DMS53 treated with DMSO at 0.1 percent for 48 hours (cell line): ENCODE measurements at regions not wholly inside any gene's neighbourhood (a gene's known extent, or its start where the extent isn't known, plus 50 kb on each side); places are given as distances from the start of the nearest gene placed in this dataset.
A peak's percentile ranks its signal among the peaks of the same experiment; 100 is the strongest.

Experiments used
- DNase-seq: peaks from one replicate; lab custom pipeline; 2025; ENCODE audit not compliant: unreplicated experiment; lab: John Stamatoyannopoulos, UW

DNA sequence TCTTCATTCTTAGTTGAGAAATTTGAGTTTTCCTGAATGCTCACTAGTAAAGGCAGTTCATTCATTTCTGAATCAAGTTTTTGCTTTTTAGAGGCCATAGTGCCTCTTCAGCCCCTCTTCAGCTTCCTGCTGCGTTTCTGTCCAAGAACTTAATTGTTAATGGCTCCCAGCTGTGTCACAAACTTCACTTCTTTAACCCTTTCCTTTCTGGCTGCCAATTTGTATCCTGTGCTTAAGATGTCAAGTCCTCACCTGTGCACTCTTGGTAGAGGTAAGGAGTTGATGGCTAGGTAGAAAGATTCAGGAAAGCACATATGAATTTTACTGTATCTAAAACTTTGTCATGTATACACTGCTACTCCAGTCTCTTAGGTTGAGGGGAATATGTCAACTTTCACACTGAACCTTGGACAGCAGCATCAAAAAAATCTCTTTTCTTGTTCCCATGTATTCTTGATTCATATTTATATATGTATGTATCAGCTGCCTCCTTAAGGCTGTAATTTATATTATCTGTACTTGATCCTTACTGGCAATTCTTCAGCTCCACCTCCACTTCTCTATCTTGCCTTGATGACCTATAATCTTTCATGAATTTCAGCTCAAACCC lies 612.8 kb downstream of the LMO4 start:
- peak; percentile 54 for DNase-seq

DNA sequence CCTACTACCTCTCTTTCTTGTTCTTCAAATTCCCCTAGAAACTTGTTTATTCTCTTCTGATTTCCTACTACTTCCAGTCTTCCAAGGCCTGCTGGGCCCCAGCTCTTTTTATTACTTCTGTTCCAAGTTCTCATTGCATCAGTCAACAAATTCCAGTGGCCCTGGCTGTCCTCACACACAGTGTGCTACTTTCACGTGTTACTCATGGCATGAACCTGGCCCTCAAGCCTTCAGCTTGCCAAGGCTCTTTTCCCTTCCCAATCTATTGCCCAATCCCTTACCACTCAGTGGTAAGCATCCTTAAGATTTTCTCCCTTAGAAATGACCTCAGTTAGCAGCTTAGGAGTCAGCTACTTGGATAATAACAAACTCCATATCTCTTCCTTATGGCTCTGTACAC lies 613.5 kb downstream of the LMO4 start:
- no peak for DNase-seq

DNA sequence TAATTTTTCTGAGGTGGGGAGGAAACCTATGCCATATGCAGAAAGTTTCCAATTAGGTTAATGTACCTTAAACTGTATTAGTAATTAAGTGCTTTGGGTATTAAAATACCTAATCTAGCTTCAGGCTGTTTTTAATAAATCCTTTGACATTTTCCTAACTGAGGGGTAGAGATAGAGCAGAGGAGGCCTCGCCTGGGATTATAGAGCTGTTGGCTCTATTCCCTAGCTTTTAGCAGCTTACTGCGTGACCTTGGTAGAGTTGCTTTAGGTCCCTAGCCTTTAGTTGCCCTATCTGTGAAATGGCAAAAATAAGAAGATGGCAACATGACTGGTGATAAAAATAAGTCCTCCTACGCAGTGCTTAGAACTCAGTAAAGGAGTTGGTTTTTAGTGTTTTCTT lies 621.0 kb downstream of the LMO4 start:
- no peak for DNase-seq

DNA sequence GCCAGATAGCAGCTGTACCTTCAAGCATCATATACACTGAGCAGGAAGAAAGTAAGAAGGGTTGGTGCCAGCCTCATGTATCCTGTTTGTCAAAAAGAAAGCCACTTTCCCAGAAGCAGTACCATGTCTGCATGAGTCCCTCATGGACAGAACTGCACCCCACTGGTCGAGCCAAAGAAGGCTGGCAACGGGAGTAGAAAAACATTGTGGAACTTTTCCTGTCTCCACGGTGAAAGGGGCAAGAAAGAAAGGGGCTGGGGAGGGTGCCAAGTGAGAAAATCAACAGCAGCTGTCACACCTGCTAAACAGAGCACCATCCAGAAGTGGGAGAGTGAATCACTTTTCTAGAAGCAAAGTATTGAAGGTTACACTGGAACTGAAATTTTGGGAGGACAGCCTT lies 621.7 kb downstream of the LMO4 start:
- peak; percentile 41 for DNase-seq

GRCh38 chr1:87951409-87951808 lies 622.7 kb downstream of the LMO4 start:
- DNase-seq: no peak

GRCh38 chr1:87951852-87952251 lies 623.2 kb downstream of the LMO4 start:
- DNase-seq: no peak

DNA sequence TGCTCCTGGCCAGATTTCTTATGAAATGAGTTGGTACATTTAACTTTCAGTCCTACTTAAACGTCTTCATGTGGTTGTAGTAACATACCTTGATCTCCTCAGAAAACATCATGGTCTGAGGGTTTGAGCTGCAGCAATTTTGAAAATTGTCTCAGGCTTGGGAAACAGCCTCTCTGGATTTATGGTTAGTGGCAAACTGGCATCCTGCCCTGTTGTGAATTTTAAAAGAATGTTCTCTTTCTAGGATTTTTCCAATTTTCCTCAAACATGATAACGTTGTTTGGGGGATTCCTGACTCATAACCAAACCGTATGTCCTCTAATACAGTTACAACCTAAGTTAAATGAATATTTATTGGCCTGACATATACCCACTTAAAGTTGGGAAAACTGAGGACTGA lies 624.4 kb downstream of the LMO4 start:
- DNase-seq: no peak

DNA sequence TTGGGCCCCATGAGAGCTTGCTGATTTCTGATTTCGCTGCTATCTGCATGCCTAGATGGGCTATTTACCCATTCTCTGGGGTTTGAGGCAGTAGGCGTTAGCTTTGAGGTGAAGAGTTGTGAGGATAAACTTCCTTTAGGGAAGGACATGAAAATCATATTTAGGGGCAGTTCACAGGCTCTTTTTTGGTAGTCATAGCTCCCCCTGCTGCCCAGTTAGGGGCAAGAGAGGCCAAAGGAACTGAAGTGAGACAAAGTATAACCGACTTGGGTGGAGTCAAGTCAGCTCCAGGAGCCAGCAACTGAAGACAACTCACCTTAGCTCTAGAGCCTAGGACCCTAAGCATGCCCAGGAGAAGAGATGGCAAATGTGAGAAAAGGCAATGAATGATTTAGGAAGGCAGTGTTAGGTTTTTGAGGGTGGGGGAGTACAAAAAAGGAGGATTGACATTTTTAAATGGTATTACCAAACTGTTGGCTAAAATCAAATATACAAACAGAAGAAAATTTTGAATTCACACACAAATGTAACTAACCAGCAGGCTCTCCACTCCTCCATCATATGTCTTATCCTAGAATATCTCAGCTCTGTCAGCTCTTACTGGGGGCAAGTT lies 625.2 kb downstream of the LMO4 start:
- peak; percentile 90 for DNase-seq

- no peak for DNase-seq
Measured at GRCh38 chr1:87955038-87955437, 626.4 kb downstream of the LMO4 start.

DNA sequence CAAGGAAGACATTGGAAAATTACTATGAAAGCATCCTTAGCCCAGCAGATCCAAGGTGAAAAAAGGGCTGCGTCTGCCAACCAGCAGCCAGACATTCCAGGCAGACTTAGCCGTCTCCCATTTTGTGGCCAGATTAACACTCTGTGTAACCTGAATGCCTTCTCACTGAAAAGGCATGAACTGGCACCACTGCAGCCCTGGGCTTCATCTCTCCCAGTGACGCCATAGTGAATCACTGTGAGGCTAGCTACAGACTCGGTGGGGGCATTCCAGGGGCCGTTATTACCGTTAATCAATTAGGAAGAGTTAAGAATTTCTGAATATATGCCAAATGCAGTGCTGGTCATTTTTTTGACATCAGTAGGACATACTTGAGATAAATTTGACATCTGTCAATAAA lies 627.4 kb downstream of the LMO4 start:
- DNase-seq: no peak

GRCh38 chr1:87956750-87957149 lies 628.1 kb downstream of the LMO4 start:
- DNase-seq: no peak

DNA sequence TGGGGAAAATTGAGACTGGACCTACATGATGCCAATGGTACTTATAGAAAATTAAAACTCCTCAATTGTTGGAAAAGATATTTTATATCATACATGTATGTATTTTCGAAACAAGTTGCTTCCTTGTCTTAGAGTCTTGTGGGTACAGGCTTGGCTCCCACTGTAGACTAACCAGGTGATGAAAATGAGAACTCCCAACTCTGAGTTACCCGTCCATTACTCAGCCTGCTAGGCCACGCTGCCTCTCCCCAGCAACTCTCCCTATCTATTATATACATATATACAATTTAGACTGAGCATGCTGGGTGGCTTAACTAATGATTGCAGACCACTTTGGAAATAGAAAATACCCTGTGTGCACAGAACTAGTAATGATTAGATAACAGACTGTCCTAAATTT lies 628.7 kb downstream of the LMO4 start:
- DNase-seq: no peak

GRCh38 chr1:87958201-87958600 lies 629.5 kb downstream of the LMO4 start:
- no peak for DNase-seq

- no peak for DNase-seq
Measured at GRCh38 chr1:87958716-87959115, 630.0 kb downstream of the LMO4 start.

DNA sequence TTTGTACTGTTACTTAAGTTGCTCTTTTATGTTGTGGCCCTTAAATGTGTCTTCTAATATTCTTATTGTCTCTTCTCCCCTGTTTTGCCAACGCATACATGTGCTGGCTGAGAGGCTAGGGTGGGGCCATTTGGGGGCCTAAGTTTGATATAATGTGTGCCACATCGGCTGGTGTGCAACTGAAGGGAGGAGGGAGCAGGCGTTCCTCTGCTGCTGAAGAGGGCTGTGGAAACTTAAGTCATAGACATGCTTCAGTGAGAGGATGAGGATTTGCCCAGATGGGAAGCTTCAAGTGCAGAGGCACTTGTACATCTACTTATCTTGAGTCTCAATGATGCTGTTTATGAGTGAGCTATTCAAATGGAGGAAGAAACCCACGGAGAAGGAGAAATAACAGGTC lies 630.6 kb downstream of the LMO4 start:
- DNase-seq: peak; percentile 32

- no peak for DNase-seq
Measured at GRCh38 chr1:87961992-87962391, 633.3 kb downstream of the LMO4 start.

DNA sequence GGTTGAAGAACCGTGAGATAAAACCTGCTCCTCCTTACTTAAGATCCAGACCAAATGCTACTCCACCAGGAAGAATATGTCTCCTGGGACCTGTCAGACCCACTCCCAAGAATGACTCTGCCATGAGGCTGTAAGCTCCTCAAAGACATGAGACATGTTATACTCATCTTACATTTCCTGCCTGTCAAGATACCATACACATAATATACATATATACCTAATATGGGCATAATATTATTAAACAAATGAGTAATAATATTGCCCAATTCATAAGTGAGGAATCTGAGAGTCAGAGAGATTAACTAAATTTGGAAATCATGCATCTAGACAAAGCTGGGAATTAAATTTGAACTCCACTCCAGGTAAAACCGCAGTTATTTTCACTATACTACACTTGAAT lies 634.9 kb downstream of the LMO4 start:
- DNase-seq: no peak

DNA sequence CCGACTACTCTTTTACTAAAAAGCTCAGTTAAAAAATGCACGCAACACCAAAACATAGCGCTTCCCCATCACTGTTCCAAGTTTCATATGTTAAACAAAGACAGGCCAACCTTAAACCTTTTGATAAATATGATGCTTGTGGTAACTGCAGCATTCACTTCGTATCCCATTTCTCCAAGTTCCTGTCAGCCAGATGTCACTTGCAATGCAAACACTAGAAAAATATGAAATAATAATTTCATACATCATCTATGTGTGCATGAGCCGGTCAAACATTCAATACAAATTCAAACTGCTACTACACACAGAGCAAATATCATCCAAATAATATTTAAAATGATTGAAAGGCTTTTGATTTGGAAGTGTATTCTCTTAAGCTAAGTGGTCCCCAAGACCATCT lies 636.5 kb downstream of the LMO4 start:
- DNase-seq: no peak

- no peak for DNase-seq
Measured at GRCh38 chr1:87968197-87968955, 639.7 kb downstream of the LMO4 start.

- DNase-seq: no peak
Measured at GRCh38 chr1:87969040-87969439, 640.4 kb downstream of the LMO4 start.

- DNase-seq: no peak
Measured at GRCh38 chr1:87972811-87973210, 644.1 kb downstream of the LMO4 start.

GRCh38 chr1:87973896-87974295 lies 645.2 kb downstream of the LMO4 start:
- DNase-seq: no peak

- no peak for DNase-seq
Measured at GRCh38 chr1:87976316-87976715, 647.6 kb downstream of the LMO4 start.
